ENCODE measurements at regions not wholly inside any gene's neighbourhood (a gene's known extent, or its start where the extent isn't known, plus 50 kb on each side); places are given as distances from the start of the nearest gene placed in this dataset.

- Histone ChIP-seq H3K27me3 (ENCODE audit: control insufficient read depth in 2 of 2, insufficient read depth in 2 of 2, low read length in 2 of 2) (no peaks in the 10 kb centered on the region), H3K9me3 (replicated peaks in 1 of 2; ENCODE audit: control insufficient read depth in 1 of 2, insufficient read depth in 1 of 2, low read length in 2 of 2) (no peaks in the 10 kb centered on the region), H3K4me1 (ENCODE audit: control insufficient read depth in 1 of 2, insufficient read depth in 2 of 2, low read length in 2 of 2) (peaks cover 33 to 42% of the 10 kb centered on the region in 2 donors), H3K36me3 (replicated peaks in 1 of 2; ENCODE audit: control insufficient read depth in 1 of 2, insufficient read depth in 2 of 2, low read length in 2 of 2) (no peaks in the 10 kb centered on the region), H3K4me2 (replicated peaks; ENCODE audit: extremely low read depth, low read length, poor library complexity, severe bottlenecking) (no peak overlapping the region), H3K79me2 (ENCODE audit: insufficient read depth, low read length) (no peaks in the 10 kb centered on the region), H3K9ac (ENCODE audit: insufficient read depth, low read length, poor library complexity, severe bottlenecking) (no peak overlapping the region), H4K20me1 (ENCODE audit: insufficient read depth, low read length) (no peaks in the 10 kb centered on the region), H3K4me3 (replicated peaks in 1 of 3; ENCODE audit: low read depth in 2 of 3, low read length in 3 of 3) (no peak overlapping the region), H3K27ac (ENCODE audit: low read depth in 1 of 2, low read length in 2 of 2) (no peak overlapping the region), H2AFZ (ENCODE audit: insufficient read depth, low read depth, low read length, poor library complexity, severe bottlenecking) (no peak overlapping the region)
- H3K4me1 Mint-ChIP-seq, result peaks cover 47% of the 10 kb centered on the region
- peaks cover 0 to 7% (median 1%) of the 10 kb centered on the region in 7 donors for H3K9me3 Mint-ChIP-seq
- no peak for TF ChIP-seq CTCF (IDR thresholded peaks at IDR 0.05)
- peaks cover 0 to 7% (median 3%) of the 10 kb centered on the region in 3 donors for H3K27me3 Mint-ChIP-seq (ENCODE audit: low read depth in 3 of 3)
- intact Hi-C loops (cut with micrococcal nuclease), result loop anchor here in 1 of 2 donors (10.0 kb wide), 1 partner anchor 55 kb away; the partner anchor contains the start of gene PPP2R5A
- 100% methylated on average over 2 of the region's 2 CpGs for WGBS (ENCODE audit: insufficient coverage)
- DNase-seq, result no peak
- H3K27ac Mint-ChIP-seq, result no peak overlapping the region
- H3K4me3 Mint-ChIP-seq, result no peak overlapping the region
- peaks cover 0 to 4% of the 10 kb centered on the region in 2 donors for H3K36me3 Mint-ChIP-seq
These were observed 55.6 kb upstream of the PPP2R5A start for GRCh38 chr1:212229654-212230053.

GRCh38 chr1:212230329-212230728 lies 54.9 kb upstream of the PPP2R5A start:
- no peak for DNase-seq
- no peak overlapping the region for H3K4me3 ChIP-seq (replicated peaks in 1 of 3; ENCODE audit: low read depth in 2 of 3, low read length in 3 of 3)

More at GRCh38 chr1:212230329-212230728, 54.9 kb upstream of the PPP2R5A start:
- no peak overlapping the region for H3K9ac ChIP-seq (ENCODE audit: insufficient read depth, low read length, poor library complexity, severe bottlenecking)
- no peaks in the 10 kb centered on the region for H3K79me2 ChIP-seq (ENCODE audit: insufficient read depth, low read length)
- Mint-ChIP-seq H3K4me1 (peaks cover 51% of the 10 kb centered on the region), H3K9me3 (peaks cover 0 to 7% (median 1%) of the 10 kb centered on the region in 7 donors), H3K27ac (no peak overlapping the region), H3K27me3 (ENCODE audit: low read depth in 3 of 3) (peaks cover 0 to 7% (median 3%) of the 10 kb centered on the region in 3 donors), H3K4me3 (no peak overlapping the region), H3K36me3 (peaks cover 0 to 4% of the 10 kb centered on the region in 2 donors)
- H3K4me1 ChIP-seq (ENCODE audit: control insufficient read depth in 1 of 2, insufficient read depth in 2 of 2, low read length in 2 of 2), result peaks cover 38 to 48% of the 10 kb centered on the region in 2 donors
- TF ChIP-seq CTCF (IDR thresholded peaks at IDR 0.05), result no peak
- H3K36me3 ChIP-seq (replicated peaks in 1 of 2; ENCODE audit: control insufficient read depth in 1 of 2, insufficient read depth in 2 of 2, low read length in 2 of 2), result no peaks in the 10 kb centered on the region
- 100% methylated on average over 1 of the region's 3 CpGs for WGBS (ENCODE audit: insufficient coverage)
- no peaks in the 10 kb centered on the region for H4K20me1 ChIP-seq (ENCODE audit: insufficient read depth, low read length)
- H3K27ac ChIP-seq (ENCODE audit: low read depth in 1 of 2, low read length in 2 of 2), result no peak overlapping the region
- H3K4me2 ChIP-seq (replicated peaks; ENCODE audit: extremely low read depth, low read length, poor library complexity, severe bottlenecking), result no peak overlapping the region
- H2AFZ ChIP-seq (ENCODE audit: insufficient read depth, low read depth, low read length, poor library complexity, severe bottlenecking), result no peak overlapping the region
- no peaks in the 10 kb centered on the region for H3K27me3 ChIP-seq (ENCODE audit: control insufficient read depth in 2 of 2, insufficient read depth in 2 of 2, low read length in 2 of 2)
- intact Hi-C loops (cut with micrococcal nuclease), result loop anchor here in 1 of 2 donors (10.0 kb wide), 1 partner anchor 54 kb away; the partner anchor contains the start of gene PPP2R5A
- no peaks in the 10 kb centered on the region for H3K9me3 ChIP-seq (replicated peaks in 1 of 2; ENCODE audit: control insufficient read depth in 1 of 2, insufficient read depth in 1 of 2, low read length in 2 of 2)
